ENCODE measurements at regions not wholly inside any gene's neighbourhood (a gene's known extent, or its start where the extent isn't known, plus 50 kb on each side); places are given as distances from the start of the nearest gene placed in this dataset.

DNA sequence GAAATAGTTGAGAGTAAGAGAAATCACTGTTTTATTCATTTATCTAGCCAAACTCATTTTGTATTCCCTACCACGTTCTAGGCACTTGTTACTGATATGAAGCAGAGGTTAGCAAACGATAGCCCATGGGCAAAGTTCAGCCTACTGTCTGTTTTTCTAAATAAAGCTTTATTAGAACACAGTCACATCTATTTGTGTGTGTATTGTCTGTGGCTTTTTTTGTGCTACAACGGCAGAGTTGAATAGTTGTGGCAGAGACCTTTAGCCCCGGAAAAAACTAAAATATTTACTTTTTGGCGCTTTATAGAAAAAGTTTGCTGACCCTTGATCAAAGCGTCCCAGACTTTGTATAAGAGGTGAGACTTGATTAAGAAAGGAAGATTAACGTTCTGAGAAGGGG lies 289.1 kb upstream of the CFAP20DC start:
- H3K4me3 ChIP-seq (ENCODE audit: low read length), result no peak overlapping the region
- H3K9me2 ChIP-seq (replicated peaks; ENCODE audit: insufficient read depth, low read length), result no peaks in the 10 kb centered on the region
- H3K36me3 ChIP-seq (replicated peaks; ENCODE audit: insufficient read depth, low read length), result no peaks in the 10 kb centered on the region
- H3K27ac ChIP-seq (ENCODE audit: low read length), result no peak overlapping the region
- no peaks in the 10 kb centered on the region for H3K79me2 ChIP-seq (ENCODE audit: low read length)
- H3K27me3 ChIP-seq (replicated peaks; ENCODE audit: insufficient read depth, low read length), result no peaks in the 10 kb centered on the region
- no peaks in the 10 kb centered on the region for H4K20me1 ChIP-seq (ENCODE audit: insufficient read depth, low read length)
- H3K4me2 ChIP-seq (ENCODE audit: low read depth, low read length), result no peak overlapping the region
- no peaks in the 10 kb centered on the region for H3F3A ChIP-seq (ENCODE audit: insufficient read depth, low read length)
- TF ChIP-seq, protein P1, sequence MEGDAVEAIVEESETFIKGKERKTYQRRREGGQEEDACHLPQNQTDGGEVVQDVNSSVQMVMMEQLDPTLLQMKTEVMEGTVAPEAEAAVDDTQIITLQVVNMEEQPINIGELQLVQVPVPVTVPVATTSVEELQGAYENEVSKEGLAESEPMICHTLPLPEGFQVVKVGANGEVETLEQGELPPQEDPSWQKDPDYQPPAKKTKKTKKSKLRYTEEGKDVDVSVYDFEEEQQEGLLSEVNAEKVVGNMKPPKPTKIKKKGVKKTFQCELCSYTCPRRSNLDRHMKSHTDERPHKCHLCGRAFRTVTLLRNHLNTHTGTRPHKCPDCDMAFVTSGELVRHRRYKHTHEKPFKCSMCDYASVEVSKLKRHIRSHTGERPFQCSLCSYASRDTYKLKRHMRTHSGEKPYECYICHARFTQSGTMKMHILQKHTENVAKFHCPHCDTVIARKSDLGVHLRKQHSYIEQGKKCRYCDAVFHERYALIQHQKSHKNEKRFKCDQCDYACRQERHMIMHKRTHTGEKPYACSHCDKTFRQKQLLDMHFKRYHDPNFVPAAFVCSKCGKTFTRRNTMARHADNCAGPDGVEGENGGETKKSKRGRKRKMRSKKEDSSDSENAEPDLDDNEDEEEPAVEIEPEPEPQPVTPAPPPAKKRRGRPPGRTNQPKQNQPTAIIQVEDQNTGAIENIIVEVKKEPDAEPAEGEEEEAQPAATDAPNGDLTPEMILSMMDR (IDR thresholded peaks at IDR 0.05; ENCODE audit: low read length), result no peak
- TF ChIP-seq EZH2phosphoT487 (IDR thresholded peaks at IDR 0.05; ENCODE audit: low read length) (no peak), EZH2 (optimal IDR thresholded peaks at IDR 0.05; ENCODE audit: low read depth, low read length) (no peak)
- DNase-seq, result no peak
- H3K9me3 ChIP-seq (replicated peaks; ENCODE audit: insufficient read depth, low read length), result no peaks in the 10 kb centered on the region
- no peaks in the 10 kb centered on the region for H3K4me1 ChIP-seq (ENCODE audit: low read length)
- no peak overlapping the region for H3K9ac ChIP-seq (ENCODE audit: low read length)
- no peak overlapping the region for H2AFZ ChIP-seq (ENCODE audit: low read length)

DNA sequence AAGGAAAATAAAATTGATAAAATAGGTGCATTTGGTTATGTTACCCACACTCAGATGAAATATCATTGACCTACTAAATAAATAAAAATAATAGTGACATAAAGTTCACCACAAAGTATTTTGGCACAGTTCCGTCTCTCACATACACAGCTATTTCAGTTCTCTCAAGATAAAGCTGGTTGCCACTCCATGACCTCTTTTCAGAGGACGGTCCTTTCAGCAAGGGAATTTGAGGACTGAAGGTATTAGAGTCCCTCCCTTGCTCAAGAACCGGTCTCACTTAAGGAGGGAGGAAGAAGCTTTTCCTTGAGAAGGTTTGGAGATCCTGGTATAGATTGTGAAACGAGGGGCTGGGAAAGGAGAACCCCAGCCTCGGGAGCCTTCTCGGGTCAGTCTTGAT lies 285.5 kb upstream of the CFAP20DC start:
- no peak overlapping the region for H3K4me3 ChIP-seq (ENCODE audit: low read length)
- no peak overlapping the region for H3K4me2 ChIP-seq (ENCODE audit: low read depth, low read length)
- H3K27ac ChIP-seq (ENCODE audit: low read length), result no peak overlapping the region
- DNase-seq, result no peak
- no peaks in the 10 kb centered on the region for H3K27me3 ChIP-seq (replicated peaks; ENCODE audit: insufficient read depth, low read length)
- no peaks in the 10 kb centered on the region for H4K20me1 ChIP-seq (ENCODE audit: insufficient read depth, low read length)
- H3K9me2 ChIP-seq (replicated peaks; ENCODE audit: insufficient read depth, low read length), result no peaks in the 10 kb centered on the region
- H2AFZ ChIP-seq (ENCODE audit: low read length), result no peak overlapping the region
- no peaks in the 10 kb centered on the region for H3K4me1 ChIP-seq (ENCODE audit: low read length)
- H3F3A ChIP-seq (ENCODE audit: insufficient read depth, low read length), result no peaks in the 10 kb centered on the region
- H3K9ac ChIP-seq (ENCODE audit: low read length), result no peak overlapping the region
- H3K79me2 ChIP-seq (ENCODE audit: low read length), result no peaks in the 10 kb centered on the region
- no peaks in the 10 kb centered on the region for H3K36me3 ChIP-seq (replicated peaks; ENCODE audit: insufficient read depth, low read length)
- no peaks in the 10 kb centered on the region for H3K9me3 ChIP-seq (replicated peaks; ENCODE audit: insufficient read depth, low read length)
- TF ChIP-seq, protein P1 (IDR thresholded peaks at IDR 0.05; ENCODE audit: low read length), result no peak
- no peak for TF ChIP-seq EZH2 (optimal IDR thresholded peaks at IDR 0.05; ENCODE audit: low read depth, low read length)
- TF ChIP-seq EZH2phosphoT487 (IDR thresholded peaks at IDR 0.05; ENCODE audit: low read length), result no peak

DNA sequence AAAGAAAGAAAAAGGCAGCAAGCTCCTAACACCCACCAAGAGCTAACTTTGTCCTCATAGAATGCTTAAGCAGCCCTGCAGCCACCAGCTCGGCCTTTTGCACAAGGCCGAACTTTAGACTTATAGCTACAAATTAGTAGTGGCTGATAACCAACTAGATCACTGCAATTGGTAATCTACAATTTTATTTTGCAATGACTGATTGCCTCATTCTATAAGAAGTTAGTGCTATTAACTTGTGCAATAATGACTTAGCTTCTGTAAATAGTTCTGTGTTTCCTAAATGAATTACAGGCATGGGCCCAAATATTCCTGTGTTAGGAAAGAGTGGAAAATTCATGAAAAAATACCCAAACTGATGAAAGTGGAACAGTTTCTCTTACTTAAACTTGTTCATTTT lies 284.8 kb upstream of the CFAP20DC start:
- Histone ChIP-seq H3K9ac (ENCODE audit: low read length) (no peak overlapping the region), H3K27ac (ENCODE audit: low read length) (no peak overlapping the region), H4K20me1 (ENCODE audit: insufficient read depth, low read length) (no peaks in the 10 kb centered on the region), H3K36me3 (replicated peaks; ENCODE audit: insufficient read depth, low read length) (no peaks in the 10 kb centered on the region), H3K4me3 (ENCODE audit: low read length) (no peak overlapping the region), H3K79me2 (ENCODE audit: low read length) (no peaks in the 10 kb centered on the region), H3K4me1 (ENCODE audit: low read length) (no peaks in the 10 kb centered on the region), H3K9me3 (replicated peaks; ENCODE audit: insufficient read depth, low read length) (no peaks in the 10 kb centered on the region), H3K4me2 (ENCODE audit: low read depth, low read length) (no peak overlapping the region), H2AFZ (ENCODE audit: low read length) (no peak overlapping the region), H3K27me3 (replicated peaks; ENCODE audit: insufficient read depth, low read length) (no peaks in the 10 kb centered on the region), H3K9me2 (replicated peaks; ENCODE audit: insufficient read depth, low read length) (no peaks in the 10 kb centered on the region), H3F3A (ENCODE audit: insufficient read depth, low read length) (no peaks in the 10 kb centered on the region)
- DNase-seq, result no peak
- TF ChIP-seq EZH2phosphoT487 (IDR thresholded peaks at IDR 0.05; ENCODE audit: low read length) (no peak), EZH2 (optimal IDR thresholded peaks at IDR 0.05; ENCODE audit: low read depth, low read length) (no peak)
- TF ChIP-seq, protein P1 (IDR thresholded peaks at IDR 0.05; ENCODE audit: low read length), result no peak

All from MM.1S (cell line).